GM19324 (cell line): ENCODE measurements at regions not wholly inside any gene's neighbourhood (a gene's known extent, or its start where the extent isn't known, plus 50 kb on each side); places are given as distances from the start of the nearest gene placed in this dataset.
"Not testable (repeated sequence)": the region's sequence is repeated elsewhere in the genome, so short reads cannot be mapped to it uniquely, and the experiment has no call there.

ENCODE experiments used
- ATAC-seq: cut with Tn5 transposase; IDR thresholded peaks from one replicate; pipeline ENCODE4 v1.9.1; 2021; ENCODE audit warnings: mild to moderate bottlenecking, moderate library complexity; ENCODE audit not compliant: unreplicated experiment, low FRiP score

DNA sequence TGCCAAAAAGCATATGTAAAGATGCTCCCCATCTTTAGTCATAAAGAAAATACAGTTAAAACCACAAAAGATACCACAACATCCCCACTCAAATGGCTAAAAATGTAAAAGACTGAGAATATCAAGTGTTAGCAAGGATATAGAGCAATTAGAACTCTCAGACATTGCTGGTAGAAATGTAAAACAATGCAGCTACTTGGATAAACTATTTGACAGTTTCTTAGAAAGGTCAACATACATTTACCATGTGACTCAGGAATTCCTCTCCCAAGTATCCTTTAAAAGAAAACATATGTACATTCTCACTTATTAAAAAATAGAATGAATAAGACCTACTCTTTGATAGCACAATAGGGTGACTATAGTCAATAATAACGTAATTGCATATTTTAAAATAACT is 173.7 kb downstream of the HNRNPD start:
- no peak for ATAC-seq

GRCh38 chr4:82194329-82194728 is 179.5 kb downstream of the HNRNPD start:
- no peak for ATAC-seq

GRCh38 chr4:82192017-82192673 is 181.6 kb downstream of the HNRNPD start:
- no peak for ATAC-seq

- no peak for ATAC-seq
These were observed 192.0 kb downstream of the HNRNPD start for GRCh38 chr4:82181789-82182188.

DNA sequence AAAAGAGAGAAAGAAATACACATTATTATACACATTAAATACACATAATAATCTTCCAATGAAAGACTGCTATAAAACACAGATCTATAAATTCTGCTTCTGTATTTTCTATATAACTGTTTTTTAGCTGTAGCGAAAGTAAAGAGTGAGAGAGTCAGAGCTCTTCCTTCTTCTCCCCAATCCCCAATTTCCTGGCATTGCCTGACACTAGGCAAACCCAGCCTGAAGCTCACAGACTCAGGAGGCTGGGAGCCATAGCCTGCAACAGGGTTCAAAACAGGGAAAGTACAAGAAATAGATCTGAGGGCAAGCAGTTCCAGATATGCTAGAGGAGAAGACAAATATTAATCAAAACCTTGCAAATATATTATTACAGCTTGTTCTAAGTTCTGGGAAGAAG is 201.6 kb downstream of the HNRNPD start:
- no peak for ATAC-seq

- no peak for ATAC-seq
These were observed 202.1 kb downstream of the HNRNPD start for GRCh38 chr4:82171531-82172155.

DNA sequence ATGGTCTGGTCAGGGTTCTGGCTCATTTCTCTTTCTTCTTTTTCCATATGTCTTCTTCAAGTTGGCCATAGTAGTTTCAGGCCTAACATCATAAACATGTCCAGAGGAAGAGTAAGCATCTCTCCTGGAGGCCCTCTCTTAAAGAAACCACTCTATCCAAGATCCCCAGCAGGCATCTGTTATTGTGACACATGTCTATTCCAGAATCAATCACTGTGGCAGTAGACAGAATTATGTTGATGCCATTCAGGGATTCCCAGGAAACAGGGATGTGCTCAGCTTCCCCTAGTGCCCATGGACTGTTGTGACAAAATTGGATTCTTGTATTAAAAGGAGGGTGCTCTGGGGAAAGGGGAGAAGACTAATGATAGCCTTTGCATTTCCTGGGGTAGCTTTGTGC is 224.0 kb downstream of the HNRNPD start:
- ATAC-seq, result no peak

- no peak for ATAC-seq
These were observed 227.9 kb downstream of the HNRNPD start for GRCh38 chr4:82145850-82146249.

DNA sequence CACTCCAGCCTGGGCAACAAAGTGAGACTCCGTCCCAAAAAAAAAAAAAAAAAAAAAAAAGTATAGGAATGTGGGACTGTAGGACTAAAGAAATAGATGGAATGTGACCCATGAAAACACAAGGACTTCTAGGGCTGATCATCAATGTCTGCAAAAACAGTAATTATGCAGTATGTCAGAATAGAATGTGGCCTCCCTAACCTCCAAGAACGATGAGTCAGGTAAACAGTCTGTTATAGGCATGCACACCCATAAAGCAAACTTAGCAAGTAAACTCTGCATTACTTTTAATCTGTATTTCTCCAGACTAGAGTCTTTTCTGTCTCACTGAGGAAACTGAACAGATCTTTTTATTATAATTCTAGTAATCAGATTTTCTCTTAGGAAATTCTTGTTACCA is 233.4 kb downstream of the HNRNPD start:
- ATAC-seq, result no peak

DNA sequence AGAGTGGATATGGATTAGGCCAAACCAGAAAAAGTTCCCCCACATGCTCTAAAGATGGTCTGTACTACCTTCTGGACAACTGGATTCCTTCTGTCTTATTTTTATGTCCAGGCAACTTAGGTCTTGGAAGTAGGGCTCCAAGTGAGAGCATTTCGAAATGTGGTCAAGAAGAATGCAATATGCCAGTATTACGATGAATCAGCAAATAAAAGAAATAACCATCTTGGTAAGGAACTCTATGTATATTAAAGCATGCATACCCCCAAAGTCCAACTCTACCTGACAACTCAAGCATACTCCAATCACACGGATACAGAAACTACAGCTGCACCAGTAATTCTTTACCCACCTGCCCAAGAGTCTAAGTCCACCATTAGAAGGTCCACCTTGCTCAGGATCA is 234.5 kb downstream of the HNRNPD start:
- ATAC-seq, result no peak

DNA sequence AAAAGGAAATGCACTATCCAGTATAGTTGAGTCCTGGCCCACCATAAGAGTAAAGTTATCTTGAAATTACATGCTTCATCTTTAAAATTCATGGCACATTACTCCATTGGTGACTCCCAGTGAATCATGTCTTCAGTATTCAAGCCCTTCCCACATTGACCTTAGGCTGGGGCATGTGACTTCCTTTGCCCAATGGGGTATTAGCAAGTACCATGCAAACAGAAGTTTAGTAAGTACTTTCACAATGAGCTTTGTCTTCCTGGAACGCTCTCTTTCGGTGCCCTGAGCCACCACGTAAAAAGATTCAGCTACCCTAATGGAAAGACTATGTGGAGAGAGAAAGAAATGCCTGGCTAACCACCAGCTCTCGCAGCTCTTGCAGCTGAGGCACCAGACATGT is 235.4 kb downstream of the HNRNPD start:
- ATAC-seq, result no peak

DNA sequence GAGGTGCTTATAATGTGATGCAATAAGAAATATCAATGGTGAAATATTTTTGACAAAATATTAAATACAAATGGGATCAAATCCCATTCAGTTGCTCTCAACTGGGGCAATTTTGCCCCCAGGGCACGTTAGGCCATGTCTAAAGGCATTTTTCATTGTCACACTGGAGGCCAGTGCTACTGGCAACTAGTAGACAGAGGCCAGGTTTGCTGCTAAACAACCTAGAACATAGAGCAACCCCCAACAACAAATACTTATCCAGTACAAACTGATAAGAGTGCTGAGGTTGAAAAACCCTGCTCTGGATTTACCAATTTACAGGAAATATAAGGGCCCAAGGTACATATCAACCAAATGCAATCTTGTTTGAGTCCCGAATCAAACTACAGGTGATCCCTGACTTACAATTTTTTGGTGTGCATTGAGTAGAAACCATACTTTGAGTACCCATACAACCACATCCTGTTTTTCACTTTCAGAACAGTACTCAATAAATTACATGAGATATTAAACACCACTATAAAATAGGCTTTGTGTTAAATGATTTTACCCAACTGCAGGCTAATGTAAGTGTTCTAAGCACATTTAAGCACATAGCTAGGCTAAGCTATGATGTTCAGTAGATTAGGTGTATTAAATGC is 237.5 kb downstream of the HNRNPD start:
- no peak for ATAC-seq

DNA sequence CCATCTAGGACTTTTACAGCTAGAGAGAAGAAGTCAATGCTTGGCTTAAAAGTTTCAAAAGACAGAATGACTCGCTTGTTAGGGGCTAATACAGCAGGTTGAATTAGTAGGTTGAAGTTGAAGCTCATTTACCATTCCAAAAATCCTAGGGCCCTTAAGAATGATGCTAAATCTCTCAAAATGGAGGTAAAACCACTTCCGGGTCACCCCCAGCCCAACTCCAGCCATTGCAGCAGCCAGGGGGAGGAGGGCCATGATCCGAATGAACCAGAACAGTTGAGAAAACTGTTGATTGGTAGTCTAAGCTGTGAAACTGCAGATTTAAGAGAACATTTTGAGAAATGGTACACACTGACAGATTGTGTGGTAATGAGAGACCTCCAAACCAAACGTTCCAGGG is 245.4 kb downstream of the HNRNPD start:
- no peak for ATAC-seq

- ATAC-seq, result no peak
These were observed 247.2 kb downstream of the HNRNPD start for GRCh38 chr4:82126512-82127040.

DNA sequence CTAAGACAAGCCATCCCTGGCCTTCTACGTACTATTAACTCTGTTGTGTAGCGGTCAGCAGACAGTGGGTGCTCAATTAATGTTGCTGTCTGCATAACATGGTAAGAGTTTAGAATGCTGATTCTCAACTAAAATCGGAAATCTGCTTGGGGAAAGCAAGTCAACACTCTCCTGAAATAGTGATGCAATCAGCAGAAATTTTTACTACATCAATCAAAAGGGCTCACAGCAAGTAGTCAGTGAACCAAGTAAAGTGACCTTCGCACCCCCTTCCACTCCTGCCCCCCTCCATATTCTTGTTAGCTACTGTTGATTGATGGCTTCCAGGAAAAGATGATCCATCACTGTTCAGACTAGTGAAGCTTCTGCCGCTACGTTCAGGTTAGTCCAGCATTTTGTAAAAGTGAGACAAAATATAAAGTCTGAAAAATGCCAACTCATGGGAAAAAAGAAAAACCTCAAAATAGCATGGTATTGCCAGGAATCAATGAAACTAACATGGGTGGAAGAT is 247.9 kb downstream of the HNRNPD start:
- ATAC-seq, result no peak

DNA sequence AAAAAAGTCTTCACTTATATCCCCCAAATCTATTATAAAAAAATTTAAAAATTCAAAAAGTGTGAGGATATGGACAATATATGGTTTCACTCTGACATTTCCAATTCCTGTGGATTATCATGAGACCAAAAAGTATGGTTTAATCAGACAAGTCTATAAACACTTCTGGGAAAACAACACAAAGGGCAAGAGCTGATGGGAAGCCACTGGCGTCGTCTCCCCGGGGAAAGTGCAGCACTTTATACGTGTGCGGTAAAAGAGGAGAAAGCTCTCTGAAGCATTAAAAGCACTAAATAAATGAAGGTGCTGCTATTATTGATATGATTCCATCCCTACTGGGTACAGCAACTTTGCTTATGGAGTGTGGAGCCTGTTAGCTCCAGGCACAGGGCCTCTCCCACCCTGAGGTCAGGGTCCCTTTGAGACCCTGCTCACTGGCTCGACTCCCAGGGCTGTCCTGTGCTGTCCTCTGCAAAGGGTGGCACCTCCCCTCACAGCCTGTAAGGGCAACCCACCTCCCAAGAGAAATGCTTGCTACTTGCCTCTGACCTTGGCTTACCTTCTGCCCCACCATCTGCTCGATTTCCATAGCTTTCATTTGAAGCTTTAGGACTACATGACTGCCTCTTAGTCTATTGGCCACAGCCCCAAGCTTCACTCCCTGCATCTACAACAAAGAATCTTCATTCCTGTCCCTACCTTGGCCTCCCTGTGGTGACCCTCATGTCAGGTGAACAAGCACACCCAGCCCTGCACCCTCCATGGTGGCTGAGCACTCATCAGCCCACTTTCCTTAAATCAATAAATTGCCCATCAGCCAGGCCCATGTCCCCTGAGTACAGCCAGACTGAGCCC is 248.6 kb downstream of the HNRNPD start:
- no peak for ATAC-seq

DNA sequence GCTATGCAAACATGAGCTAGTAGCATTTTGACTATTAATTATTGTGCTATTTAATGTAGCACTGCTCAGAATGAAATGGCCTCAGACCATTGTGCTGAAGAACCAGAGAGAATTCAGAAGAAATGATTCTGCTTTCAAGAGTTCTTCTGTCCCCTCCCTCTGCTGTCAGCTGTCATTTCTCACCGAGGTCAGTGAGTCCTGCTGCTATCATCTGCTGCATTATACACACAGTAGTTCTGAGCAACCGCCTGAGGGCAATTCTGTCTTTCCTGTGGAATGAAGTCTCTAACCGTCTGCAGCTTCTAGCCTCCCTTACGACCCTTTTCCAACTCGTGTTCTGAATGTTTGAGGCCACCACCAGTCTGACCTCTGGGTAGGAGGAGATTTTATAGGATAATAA is 249.4 kb downstream of the HNRNPD start:
- no peak for ATAC-seq

DNA sequence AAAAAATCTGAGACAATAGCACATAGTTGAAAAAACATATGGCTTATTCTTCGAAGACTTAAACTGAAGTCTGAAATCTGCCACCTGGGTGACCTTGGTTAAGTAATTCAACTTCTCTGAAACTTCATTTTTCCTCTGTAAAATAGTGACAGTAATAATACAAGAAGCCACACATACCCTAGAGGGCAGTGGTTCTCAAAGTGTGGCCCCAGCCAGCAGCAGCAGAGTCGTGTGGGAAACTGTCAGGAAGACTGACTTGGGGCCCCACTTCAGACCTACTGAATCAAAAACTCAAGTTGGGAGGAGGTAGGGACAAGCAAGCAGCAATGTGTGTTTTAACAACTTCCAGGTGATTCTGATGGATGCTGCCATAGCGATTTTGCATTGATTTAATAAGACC is 249.9 kb downstream of the HNRNPD start:
- ATAC-seq, result no peak

DNA sequence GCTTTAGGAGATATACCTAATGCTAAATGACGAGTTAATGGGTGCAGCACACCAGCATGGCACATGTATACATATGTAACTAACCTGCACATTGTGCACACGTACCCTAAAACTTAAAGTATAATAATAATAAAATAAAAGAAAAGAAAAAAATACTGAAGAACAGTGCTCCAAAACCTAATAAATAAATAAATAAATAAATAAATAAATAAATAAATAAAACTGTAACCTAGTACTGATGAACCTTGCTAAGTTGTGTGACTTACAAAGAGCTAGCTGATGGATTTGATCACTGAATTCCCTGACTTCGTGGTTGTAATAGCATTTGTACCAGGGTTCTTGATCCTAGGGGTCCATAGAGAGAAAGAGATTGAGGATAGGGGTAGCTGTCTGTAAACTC is 258.6 kb downstream of the HNRNPD start:
- not testable (repeated sequence) for ATAC-seq

GRCh38 chr4:82108506-82108905 is 265.3 kb downstream of the HNRNPD start:
- no peak for ATAC-seq

DNA sequence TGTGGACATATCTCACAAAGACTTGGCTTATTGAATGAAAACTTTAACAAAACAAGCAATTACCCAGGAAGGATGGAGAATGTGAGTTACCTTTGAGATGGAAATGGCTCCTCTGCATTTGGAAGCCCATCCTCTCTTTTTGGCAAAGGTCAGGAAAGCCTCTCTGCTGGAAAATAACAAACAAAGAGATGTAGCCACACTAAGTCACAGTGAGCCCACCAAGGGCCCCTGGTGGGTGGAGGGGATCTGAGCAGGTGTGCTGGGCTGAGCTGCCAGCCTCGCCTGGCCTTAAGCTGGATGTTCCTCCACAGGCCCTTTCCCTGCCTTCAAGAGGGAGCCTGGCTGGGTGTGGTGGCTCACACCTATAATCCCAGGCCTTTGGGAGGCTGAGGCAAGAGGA is 269.2 kb downstream of the HNRNPD start:
- ATAC-seq, result no peak
